Aorta (tissue), 5 donors: ENCODE measurements at regions not wholly inside any gene's neighbourhood (a gene's known extent, or its start where the extent isn't known, plus 50 kb on each side); places are given as distances from the start of the nearest gene placed in this dataset.
A peak's percentile ranks its signal among the peaks of the same experiment; 100 is the strongest.

Source experiments
- ATAC-seq: fragments of 200-7000 bp; cut with Tn5 transposase; one replicate; pipeline ENCODE4 v1.9.1; 2022; ENCODE audit warnings: moderate library complexity; ENCODE audit not compliant: low FRiP score
- DNase-seq, 2 donors: peaks; one replicate each; pipeline ENCODE4 v3.0.0-alpha.2; 2020
- H3K27ac ChIP-seq, 2 donors: one replicate each; pipeline ENCODE4 v1.5.1; 2013; ENCODE audit warnings: low read length in 2 of 2, mild to moderate bottlenecking in 2 of 2, moderate library complexity in 2 of 2, control low read depth in 1 of 2, inconsistent platforms in 1 of 2, low read depth in 1 of 2
- H3K27me3 ChIP-seq, 2 donors: one replicate each; pipeline ENCODE4 v1.6.1; 2013; ENCODE audit warnings: control low read depth in 1 of 2, low read length in 1 of 2, mild to moderate bottlenecking in 1 of 2, moderate library complexity in 1 of 2; ENCODE audit not compliant: insufficient read depth in 2 of 2, control insufficient read depth in 1 of 2
- H3K36me3 ChIP-seq, 2 donors: one replicate each; pipeline ENCODE4 v1.6.1; 2013; ENCODE audit warnings: control low read depth in 1 of 2, low read length in 1 of 2, mild to moderate bottlenecking in 1 of 2; ENCODE audit not compliant: insufficient read depth in 2 of 2, control insufficient read depth in 1 of 2
- H3K4me1 ChIP-seq, 2 donors: one replicate each; pipeline ENCODE4 v1.6.1; 2013; ENCODE audit warnings: low read length in 2 of 2, control low read depth in 1 of 2, mild to moderate bottlenecking in 1 of 2, moderate library complexity in 1 of 2; ENCODE audit not compliant: insufficient read depth in 2 of 2, control insufficient read depth in 1 of 2
- H3K4me3 ChIP-seq, 2 donors: one replicate each; pipeline ENCODE4 v1.5.1; 2013; ENCODE audit warnings: low read length in 2 of 2, control low read depth in 1 of 2, mild to moderate bottlenecking in 1 of 2
- H3K9me3 ChIP-seq: one replicate; pipeline ENCODE4 v1.6.1; 2013; ENCODE audit warnings: mild to moderate bottlenecking, low read length; ENCODE audit not compliant: control insufficient read depth
- WGBS, 2 donors: extraction: QIAGEN DNeasy Blood & Tissue Kit; methylation state at CpG; one replicate each; pipeline ENCODE4 v1.1.7; 2013; 5-methylcytosine and 5-hydroxymethylcytosine counted together
- intact Hi-C, 2 donors: fragments of 100-400 bp; cut with DNase I; formaldehyde crosslinking; loops; one replicate each; pipeline versions ENCODE4 v1.14.2 to v1.15.0; 2022
- donor health status: healthy with polysubstance abuse.
- donor health status: Bipolar disorder and iron deficiency.
- donor health status: DM: no; HTN: no; CAD: no.
- donor health status: DM: no; HTN: no; CAD: no.
- donor health status: DM: yes; HTN: yes; CAD: no.

GRCh38 chr21:39124681-39125251 lies 58.5 kb downstream of the PSMG1 start:
- no peaks in the 10 kb centered on the region for H3K27me3 ChIP-seq
- no peaks in the 10 kb centered on the region for H3K9me3 ChIP-seq
- no peak for DNase-seq
- WGBS, 2 donors, result 13 to 18% methylated on average over 7 of the region's 7 CpGs
- intact Hi-C loops, result loop anchor here (2.0 to 10.0 kb wide), 6 partner anchors 36 to 460 kb away; partner anchors contain the start of gene ETS2 (in 1 of the 2)
- peak; percentile 39 for ATAC-seq
- H3K36me3 ChIP-seq, result no peaks in the 10 kb centered on the region
- no peak overlapping the region for H3K4me3 ChIP-seq
- no peaks in the 10 kb centered on the region for H3K4me1 ChIP-seq
- peak overlapping the region in 1 of 2 donors; percentile 41 for H3K27ac ChIP-seq

GRCh38 chr21:39123375-39123774 lies 59.9 kb downstream of the PSMG1 start:
- no peak for ATAC-seq
- no peaks in the 10 kb centered on the region for H3K4me1 ChIP-seq
- DNase-seq, result no peak
- H3K9me3 ChIP-seq, result no peaks in the 10 kb centered on the region
- H3K27me3 ChIP-seq, result no peaks in the 10 kb centered on the region
- no peak overlapping the region for H3K27ac ChIP-seq
- intact Hi-C loops, result loop anchor here (5.0 to 10.0 kb wide), 3 partner anchors 116 to 459 kb away; no protein-coding TSS in a partner anchor
- H3K36me3 ChIP-seq, result no peaks in the 10 kb centered on the region
- H3K4me3 ChIP-seq, result no peak overlapping the region

- WGBS, 2 donors, result 89 to 90% methylated on average over 7 of the region's 7 CpGs
- no peak overlapping the region for H3K4me3 ChIP-seq
- no peaks in the 10 kb centered on the region for H3K27me3 ChIP-seq
- ATAC-seq (no peak), DNase-seq (no peak)
- H3K27ac ChIP-seq, result no peak overlapping the region
- intact Hi-C loops, result loop anchor here (5.0 to 10.0 kb wide), 3 partner anchors 114 to 457 kb away; no protein-coding TSS in a partner anchor
- H3K36me3 ChIP-seq, result no peaks in the 10 kb centered on the region
- H3K4me1 ChIP-seq, result no peaks in the 10 kb centered on the region
- no peaks in the 10 kb centered on the region for H3K9me3 ChIP-seq
Observed at GRCh38 chr21:39121600-39122355, 61.5 kb downstream of the PSMG1 start.

GRCh38 chr21:39120876-39121599 lies 62.2 kb downstream of the PSMG1 start:
- H3K27me3 ChIP-seq, result no peaks in the 10 kb centered on the region
- H3K27ac ChIP-seq, result no peak overlapping the region
- no peaks in the 10 kb centered on the region for H3K36me3 ChIP-seq
- ATAC-seq, result no peak
- intact Hi-C loops, result loop anchor here (5.0 to 10.0 kb wide), 3 partner anchors 114 to 456 kb away; no protein-coding TSS in a partner anchor
- no peaks in the 10 kb centered on the region for H3K4me1 ChIP-seq
- 66 to 69% methylated on average over 10 of the region's 10 CpGs for WGBS, 2 donors
- no peaks in the 10 kb centered on the region for H3K9me3 ChIP-seq
- no peak overlapping the region for H3K4me3 ChIP-seq
- DNase-seq, result no peak

GRCh38 chr21:39119891-39120290 lies 63.4 kb downstream of the PSMG1 start:
- ATAC-seq (no peak), DNase-seq (no peak)
- 8 to 10% methylated on average over 6 of the region's 6 CpGs for WGBS, 2 donors
- Histone ChIP-seq H3K4me3 (no peak overlapping the region), H3K4me1 (peaks cover 0 to 4% of the 10 kb centered on the region in 2 donors), H3K36me3 (no peaks in the 10 kb centered on the region), H3K27ac (peak overlapping the region in 1 of 2 donors; percentile 54), H3K27me3 (no peaks in the 10 kb centered on the region), H3K9me3 (no peaks in the 10 kb centered on the region)
- intact Hi-C loops, result loop anchor here (5.0 to 10.0 kb wide), 4 partner anchors 113 to 455 kb away; no protein-coding TSS in a partner anchor

GRCh38 chr21:39118604-39119215 lies 64.5 kb downstream of the PSMG1 start:
- ATAC-seq (no peak), DNase-seq (peak in 1 of 2 donors; percentile 73)
- H3K9me3 ChIP-seq, result no peaks in the 10 kb centered on the region
- 98 to 99% methylated on average over 7 to 8 of the region's 8 CpGs for WGBS, 2 donors
- intact Hi-C loops, result loop anchor here in 1 of 2 donors (5.0 kb wide), 1 partner anchor 296 kb away; no protein-coding TSS in a partner anchor
- no peak overlapping the region for H3K27ac ChIP-seq
- H3K27me3 ChIP-seq, result no peaks in the 10 kb centered on the region
- peaks cover 0 to 7% of the 10 kb centered on the region in 2 donors for H3K4me1 ChIP-seq
- no peaks in the 10 kb centered on the region for H3K36me3 ChIP-seq
- H3K4me3 ChIP-seq, result no peak overlapping the region

GRCh38 chr21:39118061-39118460 lies 65.2 kb downstream of the PSMG1 start:
- WGBS, 2 donors, result 96 to 98% methylated on average over 10 of the region's 10 CpGs
- Histone ChIP-seq H3K27me3 (no peaks in the 10 kb centered on the region), H3K4me3 (no peak overlapping the region), H3K4me1 (peaks cover 0 to 7% of the 10 kb centered on the region in 2 donors), H3K27ac (no peak overlapping the region), H3K36me3 (no peaks in the 10 kb centered on the region), H3K9me3 (no peaks in the 10 kb centered on the region)
- intact Hi-C loops, result loop anchor here in 1 of 2 donors (5.0 kb wide), 1 partner anchor 296 kb away; no protein-coding TSS in a partner anchor
- ATAC-seq, result no peak
- no peak for DNase-seq

GRCh38 chr21:39117440-39117970 lies 65.7 kb downstream of the PSMG1 start:
- intact Hi-C loops, result loop anchor here in 1 of 2 donors (5.0 kb wide), 1 partner anchor 295 kb away; no protein-coding TSS in a partner anchor
- H3K27me3 ChIP-seq, result no peaks in the 10 kb centered on the region

More at GRCh38 chr21:39117440-39117970, 65.7 kb downstream of the PSMG1 start:
- H3K4me3 ChIP-seq, result no peak overlapping the region
- no peaks in the 10 kb centered on the region for H3K9me3 ChIP-seq
- no peak overlapping the region for H3K27ac ChIP-seq
- DNase-seq, result no peak
- H3K4me1 ChIP-seq, result peaks cover 0 to 7% of the 10 kb centered on the region in 2 donors
- whole genome bisulfite sequencing, 2 donors, result 97% methylated on average over 11 of the region's 11 CpGs
- H3K36me3 ChIP-seq, result no peaks in the 10 kb centered on the region
- ATAC-seq, result no peak
